ENCODE measurements at regions not wholly inside any gene's neighbourhood (a gene's known extent, or its start where the extent isn't known, plus 50 kb on each side); places are given as distances from the start of the nearest gene placed in this dataset.

DNA sequence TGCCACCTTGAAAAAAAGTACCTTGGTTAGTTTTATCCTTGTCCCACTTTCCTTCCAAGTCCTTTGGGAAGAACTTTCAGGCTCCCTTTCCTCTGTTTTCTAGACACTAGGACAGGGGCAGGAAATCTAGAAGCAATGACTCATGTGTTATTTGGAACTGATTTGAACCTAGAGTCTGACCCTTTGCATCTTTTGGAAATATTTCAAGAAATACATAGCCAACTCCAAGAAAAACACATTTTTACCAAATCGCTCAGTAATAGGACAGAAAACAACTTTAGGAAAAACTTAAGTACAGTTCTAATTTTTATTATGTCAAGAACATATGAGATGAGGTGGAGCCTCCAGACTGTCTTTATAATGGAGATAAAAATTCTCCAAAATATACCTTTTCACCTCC, 292.4 kb downstream of the PTBP2 start:
- DNase-seq (ENCODE audit: low read depth in 1 of 2, low spot score in 1 of 2) = peak in 1 of 2 donors; percentile 76
- H3K36me3 ChIP-seq = no peaks in the 10 kb centered on the region
- TF ChIP-seq, protein P1, sequence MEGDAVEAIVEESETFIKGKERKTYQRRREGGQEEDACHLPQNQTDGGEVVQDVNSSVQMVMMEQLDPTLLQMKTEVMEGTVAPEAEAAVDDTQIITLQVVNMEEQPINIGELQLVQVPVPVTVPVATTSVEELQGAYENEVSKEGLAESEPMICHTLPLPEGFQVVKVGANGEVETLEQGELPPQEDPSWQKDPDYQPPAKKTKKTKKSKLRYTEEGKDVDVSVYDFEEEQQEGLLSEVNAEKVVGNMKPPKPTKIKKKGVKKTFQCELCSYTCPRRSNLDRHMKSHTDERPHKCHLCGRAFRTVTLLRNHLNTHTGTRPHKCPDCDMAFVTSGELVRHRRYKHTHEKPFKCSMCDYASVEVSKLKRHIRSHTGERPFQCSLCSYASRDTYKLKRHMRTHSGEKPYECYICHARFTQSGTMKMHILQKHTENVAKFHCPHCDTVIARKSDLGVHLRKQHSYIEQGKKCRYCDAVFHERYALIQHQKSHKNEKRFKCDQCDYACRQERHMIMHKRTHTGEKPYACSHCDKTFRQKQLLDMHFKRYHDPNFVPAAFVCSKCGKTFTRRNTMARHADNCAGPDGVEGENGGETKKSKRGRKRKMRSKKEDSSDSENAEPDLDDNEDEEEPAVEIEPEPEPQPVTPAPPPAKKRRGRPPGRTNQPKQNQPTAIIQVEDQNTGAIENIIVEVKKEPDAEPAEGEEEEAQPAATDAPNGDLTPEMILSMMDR (IDR thresholded peaks at IDR 0.05; ENCODE audit: low read depth, low read length) = no peak
- H3K9me3 ChIP-seq (ENCODE audit: low read depth) = no peaks in the 10 kb centered on the region
- no peak overlapping the region for H3K27ac ChIP-seq
- no peak overlapping the region for H3K4me3 ChIP-seq
- H3K27me3 ChIP-seq = no peaks in the 10 kb centered on the region
- H3K4me1 ChIP-seq (ENCODE audit: low read depth) = no peaks in the 10 kb centered on the region

DNA sequence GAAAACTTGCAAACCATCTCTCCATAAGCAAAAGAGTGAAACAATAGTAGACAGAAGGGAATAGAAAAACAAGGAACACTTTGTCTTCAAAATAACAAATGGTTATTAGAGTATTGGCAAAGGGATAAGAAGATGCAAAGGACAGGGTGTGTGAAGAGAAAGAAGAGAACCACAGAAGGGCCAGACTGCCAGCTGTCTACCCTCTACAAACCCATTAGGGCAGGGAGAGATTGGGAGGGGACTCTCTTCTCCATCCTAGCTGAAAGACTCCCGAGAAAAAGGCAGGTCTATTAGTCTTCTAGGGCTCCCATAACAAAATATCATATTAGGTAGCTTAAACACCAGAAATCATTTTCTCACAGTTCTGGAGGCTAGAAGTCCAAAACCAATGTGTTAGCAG, 292.8 kb downstream of the PTBP2 start:
- TF ChIP-seq, protein P1 (IDR thresholded peaks at IDR 0.05; ENCODE audit: low read depth, low read length) = no peak
- no peak for DNase-seq (ENCODE audit: low read depth in 1 of 2, low spot score in 1 of 2)
- no peaks in the 10 kb centered on the region for H3K36me3 ChIP-seq
- no peaks in the 10 kb centered on the region for H3K27me3 ChIP-seq
- H3K4me3 ChIP-seq = no peak overlapping the region
- no peaks in the 10 kb centered on the region for H3K9me3 ChIP-seq (ENCODE audit: low read depth)
- H3K4me1 ChIP-seq (ENCODE audit: low read depth) = no peaks in the 10 kb centered on the region
- no peak overlapping the region for H3K27ac ChIP-seq

DNA sequence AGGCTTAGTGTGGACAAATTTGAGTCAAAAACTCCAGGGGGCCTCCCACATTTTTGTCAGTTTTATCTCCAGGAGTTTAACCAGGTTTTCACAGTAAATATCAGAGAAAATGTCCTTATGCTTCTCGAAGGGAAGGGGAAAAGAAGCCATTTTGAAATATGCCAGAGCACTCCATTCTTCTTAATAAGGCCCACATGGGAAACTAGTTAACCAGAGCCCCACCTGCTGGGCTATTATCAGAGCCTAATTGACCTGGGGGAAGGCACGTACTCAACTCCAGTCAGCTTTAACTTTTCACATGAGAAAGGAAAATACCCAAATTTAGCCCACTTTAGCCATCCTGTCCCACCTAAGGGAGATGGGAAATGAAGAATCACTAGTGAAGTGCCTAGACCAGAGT, 296.3 kb downstream of the PTBP2 start:
- peak overlapping the region; percentile 67 for H3K27ac ChIP-seq
- H3K4me1 ChIP-seq (ENCODE audit: low read depth) = no peaks in the 10 kb centered on the region
- H3K4me3 ChIP-seq = no peak overlapping the region
- H3K27me3 ChIP-seq = no peaks in the 10 kb centered on the region
- no peaks in the 10 kb centered on the region for H3K9me3 ChIP-seq (ENCODE audit: low read depth)
- TF ChIP-seq, protein P1 (IDR thresholded peaks at IDR 0.05; ENCODE audit: low read depth, low read length) = no peak
- no peaks in the 10 kb centered on the region for H3K36me3 ChIP-seq
- peak in 1 of 2 donors; percentile 61 for DNase-seq (ENCODE audit: low read depth in 1 of 2, low spot score in 1 of 2)
